Ascending aorta (tissue), 2 donors: ENCODE measurements at regions not wholly inside any gene's neighbourhood (a gene's known extent, or its start where the extent isn't known, plus 50 kb on each side); places are given as distances from the start of the nearest gene placed in this dataset.

ENCODE experiments used
- DNase-seq, 2 donors: peaks; one replicate each; pipeline ENCODE4 v3.0.0-alpha.2; 2019; ENCODE audit warnings: low spot score in 2 of 2
- H3K27ac ChIP-seq, 2 donors: fragments of 200-600 bp; sonication (generic); one replicate each; pipeline ENCODE4 v1.5.1; 2016 to 2017; ENCODE audit warnings: mild to moderate bottlenecking in 1 of 2
- H3K27me3 ChIP-seq: fragments of 200-600 bp; sonication (generic); one replicate; pipeline ENCODE4 v1.5.1; 2017
- H3K36me3 ChIP-seq, 2 donors: fragments of 200-600 bp; sonication (generic); one replicate each; pipeline ENCODE4 v1.5.1; 2016
- H3K4me1 ChIP-seq, 2 donors: fragments of 200-600 bp; sonication (generic); one replicate each; pipeline ENCODE4 v1.5.1; 2016 to 2017; ENCODE audit warnings: mild to moderate bottlenecking in 1 of 2
- H3K4me3 ChIP-seq, 2 donors: fragments of 200-600 bp; sonication (generic); one replicate each; pipeline ENCODE4 v1.5.1; 2016 to 2017; ENCODE audit warnings: mild to moderate bottlenecking in 1 of 2
- H3K9me3 ChIP-seq, 2 donors: fragments of 200-600 bp; sonication (generic); one replicate each; pipeline ENCODE4 v1.5.1; 2016
- intact Hi-C: fragments of 100-400 bp; cut with DNase I; formaldehyde crosslinking; loops from one replicate; pipeline ENCODE4 v1.15.1; 2023
- TF ChIP-seq, protein P1 (sequence below), 3 experiments: fragments of 200-600 bp in 2 of 3; fragments of 450-650 bp in 1 of 3; sonication (generic) in 2 of 3; IDR thresholded peaks; one replicate each; pipeline ENCODE4 v1.5.1; 2016 to 2019; ENCODE audit warnings: antibody characterized with exemption in 3 of 3, mild to moderate bottlenecking in 1 of 3, moderate library complexity in 1 of 3

DNA sequence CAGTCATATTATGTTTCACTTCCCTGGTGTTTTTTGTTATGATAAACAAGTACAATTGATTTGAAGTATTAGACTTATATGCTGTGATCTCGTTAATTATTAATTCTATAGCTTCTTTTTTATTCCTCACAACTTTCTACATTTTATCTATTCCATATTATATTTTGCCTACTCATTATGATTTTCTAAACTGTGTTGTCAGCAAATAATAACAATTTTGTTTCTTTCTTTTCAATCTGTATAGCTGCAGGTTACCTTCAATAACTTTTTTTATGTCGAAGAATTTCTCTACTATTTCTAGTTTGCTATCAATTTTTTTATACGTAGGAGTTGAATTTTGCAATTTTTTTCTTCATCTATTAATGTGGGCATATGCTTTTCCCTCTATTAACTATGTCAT, 304.4 kb downstream of the PCDH17 start:
- no peaks in the 10 kb centered on the region for H3K36me3 ChIP-seq
- no peaks in the 10 kb centered on the region for H3K4me1 ChIP-seq
- no peak for DNase-seq
- H3K27ac ChIP-seq: no peak overlapping the region
- H3K27me3 ChIP-seq: no peaks in the 10 kb centered on the region
- H3K4me3 ChIP-seq: no peak overlapping the region
- H3K9me3 ChIP-seq: no peaks in the 10 kb centered on the region
- TF ChIP-seq, protein P1, sequence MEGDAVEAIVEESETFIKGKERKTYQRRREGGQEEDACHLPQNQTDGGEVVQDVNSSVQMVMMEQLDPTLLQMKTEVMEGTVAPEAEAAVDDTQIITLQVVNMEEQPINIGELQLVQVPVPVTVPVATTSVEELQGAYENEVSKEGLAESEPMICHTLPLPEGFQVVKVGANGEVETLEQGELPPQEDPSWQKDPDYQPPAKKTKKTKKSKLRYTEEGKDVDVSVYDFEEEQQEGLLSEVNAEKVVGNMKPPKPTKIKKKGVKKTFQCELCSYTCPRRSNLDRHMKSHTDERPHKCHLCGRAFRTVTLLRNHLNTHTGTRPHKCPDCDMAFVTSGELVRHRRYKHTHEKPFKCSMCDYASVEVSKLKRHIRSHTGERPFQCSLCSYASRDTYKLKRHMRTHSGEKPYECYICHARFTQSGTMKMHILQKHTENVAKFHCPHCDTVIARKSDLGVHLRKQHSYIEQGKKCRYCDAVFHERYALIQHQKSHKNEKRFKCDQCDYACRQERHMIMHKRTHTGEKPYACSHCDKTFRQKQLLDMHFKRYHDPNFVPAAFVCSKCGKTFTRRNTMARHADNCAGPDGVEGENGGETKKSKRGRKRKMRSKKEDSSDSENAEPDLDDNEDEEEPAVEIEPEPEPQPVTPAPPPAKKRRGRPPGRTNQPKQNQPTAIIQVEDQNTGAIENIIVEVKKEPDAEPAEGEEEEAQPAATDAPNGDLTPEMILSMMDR (IDR thresholded peaks at IDR 0.05): no peak
- intact Hi-C loops: no loop called here

DNA sequence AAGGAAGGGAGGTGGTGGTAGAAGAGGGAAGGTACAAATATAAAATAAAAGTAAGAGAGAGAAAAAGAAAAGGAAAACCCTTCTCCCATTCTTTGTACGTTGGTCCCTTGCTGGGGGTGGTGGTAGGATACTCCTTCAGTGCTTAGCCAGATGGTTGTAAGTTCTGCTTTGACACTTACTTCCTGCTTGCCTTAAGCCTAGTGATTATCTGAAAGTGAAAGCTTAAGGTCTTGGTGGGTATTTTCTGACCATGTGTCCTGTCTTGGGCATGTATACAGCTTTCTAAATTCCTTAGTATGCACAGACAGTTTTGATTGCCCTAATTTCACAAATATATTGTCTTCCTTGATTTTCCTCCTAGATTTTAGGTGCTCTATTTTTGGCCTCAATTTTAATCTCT, 314.8 kb downstream of the PCDH17 start:
- no peak for DNase-seq
- H3K27me3 ChIP-seq: no peaks in the 10 kb centered on the region
- intact Hi-C loops: no loop called here
- no peaks in the 10 kb centered on the region for H3K36me3 ChIP-seq
- TF ChIP-seq, protein P1 (IDR thresholded peaks at IDR 0.05): no peak
- no peaks in the 10 kb centered on the region for H3K4me1 ChIP-seq
- H3K4me3 ChIP-seq: no peak overlapping the region
- no peaks in the 10 kb centered on the region for H3K9me3 ChIP-seq
- no peak overlapping the region for H3K27ac ChIP-seq

DNA sequence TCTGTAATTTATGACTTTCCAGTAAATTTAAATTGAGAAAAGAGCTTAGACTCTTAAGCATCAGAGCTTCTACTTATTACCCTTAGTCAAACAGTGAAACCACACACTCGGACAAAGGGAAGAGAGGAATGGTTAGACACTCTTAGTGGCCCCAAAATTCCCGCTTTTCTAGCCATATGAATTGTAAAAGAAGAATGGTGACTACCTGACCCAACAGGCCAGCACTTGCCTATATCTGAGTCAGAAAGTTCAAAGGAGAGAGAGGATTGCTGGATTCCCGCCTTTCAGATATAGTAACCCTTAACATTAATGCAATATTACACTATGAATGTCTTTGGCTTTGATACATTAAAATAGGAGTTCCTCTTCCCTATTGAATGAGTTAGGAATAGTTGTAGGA, 317.3 kb downstream of the PCDH17 start:
- no peaks in the 10 kb centered on the region for H3K27me3 ChIP-seq
- H3K4me3 ChIP-seq: no peak overlapping the region
- intact Hi-C loops: no loop called here
- no peaks in the 10 kb centered on the region for H3K9me3 ChIP-seq
- TF ChIP-seq, protein P1 (IDR thresholded peaks at IDR 0.05): no peak
- H3K36me3 ChIP-seq: no peaks in the 10 kb centered on the region
- no peaks in the 10 kb centered on the region for H3K4me1 ChIP-seq
- no peak overlapping the region for H3K27ac ChIP-seq
- DNase-seq: no peak

DNA sequence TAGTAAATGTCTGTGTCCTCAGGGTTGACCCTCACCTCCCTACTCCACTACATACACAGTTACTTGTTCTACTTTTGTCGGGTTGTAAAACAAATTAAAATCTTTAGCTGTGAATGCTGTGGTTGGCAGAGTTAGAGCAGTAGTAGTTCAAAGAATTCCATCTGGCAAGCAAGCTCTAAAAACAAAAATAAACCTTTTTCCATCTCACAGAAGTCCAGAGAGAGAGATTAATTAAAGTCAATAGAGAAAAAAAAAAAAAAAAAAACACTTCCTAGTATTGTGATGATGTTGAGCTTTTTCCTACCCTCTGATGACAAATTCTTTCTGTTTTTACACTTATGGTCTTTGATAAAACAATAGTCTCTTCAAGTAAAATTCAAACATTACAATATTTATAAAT, 338.4 kb downstream of the PCDH17 start:
- TF ChIP-seq, protein P1 (IDR thresholded peaks at IDR 0.05): no peak
- no peaks in the 10 kb centered on the region for H3K36me3 ChIP-seq
- H3K9me3 ChIP-seq: no peaks in the 10 kb centered on the region
- H3K4me1 ChIP-seq: no peaks in the 10 kb centered on the region
- H3K27ac ChIP-seq: no peak overlapping the region
- H3K27me3 ChIP-seq: no peaks in the 10 kb centered on the region
- DNase-seq: no peak
- no peak overlapping the region for H3K4me3 ChIP-seq
- intact Hi-C loops: no loop called here

DNA sequence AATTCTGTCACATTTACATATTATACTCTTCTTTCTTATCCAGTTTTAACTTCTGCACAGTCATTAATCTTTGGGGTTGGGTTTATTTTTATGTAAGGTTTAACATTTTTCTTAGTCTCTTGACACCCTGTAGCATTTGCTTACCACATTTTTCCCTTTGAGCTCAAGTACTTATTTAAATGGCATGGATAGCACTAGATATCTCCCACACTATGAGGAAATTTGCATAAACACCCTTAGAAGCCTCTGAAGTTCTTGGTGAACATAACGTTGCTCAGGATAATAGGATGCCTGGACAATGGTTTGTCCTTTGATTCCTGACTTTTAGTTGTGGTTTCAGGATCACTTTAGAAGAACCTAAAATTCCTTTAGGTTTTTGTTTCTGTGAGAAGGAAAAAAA, 338.9 kb downstream of the PCDH17 start:
- no peak for DNase-seq
- Histone ChIP-seq H3K4me3 (no peak overlapping the region), H3K27me3 (no peaks in the 10 kb centered on the region), H3K36me3 (no peaks in the 10 kb centered on the region), H3K9me3 (no peaks in the 10 kb centered on the region), H3K27ac (no peak overlapping the region), H3K4me1 (no peaks in the 10 kb centered on the region)
- TF ChIP-seq, protein P1 (IDR thresholded peaks at IDR 0.05): no peak
- intact Hi-C loops: no loop called here

DNA sequence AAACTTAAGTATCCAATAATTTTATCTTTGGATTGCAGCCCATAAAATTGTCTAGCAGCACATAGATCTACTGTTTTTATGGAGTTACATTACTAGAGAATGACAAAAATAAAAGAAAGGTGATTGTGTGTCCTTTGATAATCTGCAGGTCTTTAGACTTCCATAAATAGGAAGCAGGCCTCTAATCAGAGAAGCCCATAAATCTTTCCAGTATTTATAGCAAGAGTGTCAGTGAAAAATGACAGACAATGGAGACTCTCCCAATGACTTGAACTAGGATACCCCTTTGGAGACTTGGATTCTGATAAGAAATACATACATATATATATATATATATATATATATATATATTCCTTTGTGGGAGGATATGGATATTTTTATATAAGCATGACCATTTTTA, 351.2 kb downstream of the PCDH17 start:
- Histone ChIP-seq H3K9me3 (no peaks in the 10 kb centered on the region), H3K27me3 (no peaks in the 10 kb centered on the region), H3K36me3 (no peaks in the 10 kb centered on the region), H3K4me3 (no peak overlapping the region), H3K4me1 (no peaks in the 10 kb centered on the region), H3K27ac (no peak overlapping the region)
- DNase-seq: no peak
- TF ChIP-seq, protein P1 (IDR thresholded peaks at IDR 0.05): no peak
- intact Hi-C loops: no loop called here
